HT-29 (cell line): ENCODE measurements at regions not wholly inside any gene's neighbourhood (a gene's known extent, or its start where the extent isn't known, plus 50 kb on each side); places are given as distances from the start of the nearest gene placed in this dataset.
A peak's percentile ranks its signal among the peaks of the same experiment; 100 is the strongest.
"Not testable (repeated sequence)": the region's sequence is repeated elsewhere in the genome, so short reads cannot be mapped to it uniquely, and the experiment has no call there.

Source experiments
- DNase-seq: peaks from one replicate; pipeline ENCODE4 v3.0.0-alpha.2; 2015; ENCODE audit warnings: low spot score

GRCh38 chr16:76970745-76971099, 220.3 kb upstream of the MON1B start:
- DNase-seq, result no peak

DNA sequence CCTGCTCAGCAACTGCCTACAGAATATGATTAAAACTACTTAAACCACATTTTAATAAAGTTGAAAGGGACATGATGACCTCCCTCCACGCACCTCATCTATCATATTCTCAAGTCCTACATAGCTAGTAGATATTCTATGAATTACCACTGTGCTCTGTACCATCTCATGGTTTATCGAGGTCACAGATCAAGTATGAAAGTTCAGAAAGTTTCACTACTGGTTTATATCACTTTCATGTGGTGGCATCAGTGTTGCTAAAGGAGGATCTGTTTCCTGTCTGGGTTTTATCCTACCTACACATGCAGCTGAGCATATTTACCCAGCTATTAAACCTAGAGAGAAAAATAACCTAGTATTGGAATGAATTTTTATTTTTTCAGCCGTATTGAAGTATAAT, 214.9 kb upstream of the MON1B start:
- DNase-seq, result no peak

- DNase-seq, result no peak
Observed at GRCh38 chr16:76976756-76977155, 214.2 kb upstream of the MON1B start.

DNA sequence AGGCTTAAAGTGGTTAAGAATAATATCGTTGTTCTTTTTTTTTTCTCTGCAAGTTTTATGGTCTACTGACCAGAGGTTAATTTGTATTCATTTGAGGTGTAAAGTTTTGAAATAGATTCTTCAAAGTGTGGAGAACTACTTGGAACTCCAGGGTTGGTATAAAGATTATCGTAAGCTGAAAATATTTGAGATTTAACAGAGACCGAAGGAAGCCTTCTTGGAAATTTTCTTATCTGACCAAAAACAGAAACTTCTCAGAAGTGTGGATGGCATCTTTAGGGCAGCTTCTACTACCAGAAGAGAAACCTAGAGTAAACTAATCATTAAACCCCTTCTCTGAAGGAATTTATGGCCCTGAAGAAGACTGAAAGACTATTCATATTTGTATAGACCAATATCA, 206.8 kb upstream of the MON1B start:
- no peak for DNase-seq

DNA sequence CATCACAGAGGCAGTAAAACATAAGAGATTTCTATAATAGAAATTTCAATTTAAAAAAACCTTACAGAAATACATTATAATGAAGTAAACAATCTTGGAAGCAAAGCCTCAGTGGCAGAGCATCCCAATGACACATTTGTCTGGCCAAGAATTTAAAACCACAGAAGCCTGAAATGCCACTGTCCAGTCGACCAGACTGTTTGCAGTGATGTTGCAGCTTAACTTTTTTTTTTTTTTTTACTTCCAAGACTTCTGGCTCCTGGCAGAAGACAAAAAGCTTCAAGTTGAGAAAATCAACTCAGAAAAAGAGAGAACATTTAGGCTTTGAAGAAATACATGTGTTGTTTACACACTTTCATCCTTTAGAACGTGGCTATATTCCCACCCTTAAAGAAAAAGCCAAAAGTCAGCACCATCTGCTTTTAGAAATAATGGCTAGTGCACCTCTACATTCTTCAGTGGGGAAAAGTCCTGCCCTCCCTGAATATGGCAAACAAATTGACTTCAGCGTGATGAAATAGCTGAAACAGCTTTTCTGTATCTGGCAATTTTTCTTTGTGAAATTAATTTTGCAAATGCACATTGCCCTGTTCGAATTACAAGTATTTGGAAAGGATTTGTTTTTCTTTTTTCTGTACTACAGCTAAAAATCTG, 205.5 kb upstream of the MON1B start:
- no peak for DNase-seq

DNA sequence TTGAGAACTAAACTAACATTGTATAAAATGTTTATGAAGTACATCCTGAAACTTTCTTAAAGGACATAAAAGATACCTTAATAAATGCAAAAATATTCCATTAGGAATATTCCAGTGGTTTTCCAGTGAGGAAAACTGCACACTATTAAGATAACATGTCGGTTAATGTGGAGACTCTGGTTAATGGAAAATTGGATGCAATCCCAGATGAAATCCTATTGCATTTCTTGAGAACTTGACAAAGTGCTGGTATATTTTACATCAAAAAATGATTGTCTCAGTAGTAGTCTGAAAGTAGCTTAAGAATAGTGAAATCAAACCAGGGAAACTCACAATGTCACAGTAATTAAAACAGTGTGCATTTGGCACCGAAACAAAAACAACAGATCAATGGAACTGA, 202.5 kb upstream of the MON1B start:
- DNase-seq, result no peak

DNA sequence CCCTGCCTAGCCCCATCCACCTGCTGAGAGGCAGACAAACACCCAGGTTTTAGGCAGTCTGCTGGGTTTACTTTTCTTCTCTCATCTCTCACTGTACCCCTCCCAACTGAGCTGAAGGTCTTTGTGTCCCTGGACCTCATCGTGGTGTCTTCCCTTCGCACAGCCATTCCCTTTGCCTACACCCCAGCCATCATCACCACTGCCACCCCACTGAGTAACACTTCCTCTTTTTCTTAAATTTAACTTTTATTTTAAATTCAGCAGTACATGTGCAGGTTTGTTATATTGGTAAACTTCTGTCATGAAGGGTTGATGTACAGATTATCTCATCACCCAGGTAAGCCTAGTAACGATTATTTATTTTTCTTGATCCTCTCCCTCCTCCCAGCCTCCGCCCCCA, 188.3 kb upstream of the MON1B start:
- DNase-seq, result no peak

GRCh38 chr16:77009453-77009852, 181.5 kb upstream of the MON1B start:
- no peak for DNase-seq

DNA sequence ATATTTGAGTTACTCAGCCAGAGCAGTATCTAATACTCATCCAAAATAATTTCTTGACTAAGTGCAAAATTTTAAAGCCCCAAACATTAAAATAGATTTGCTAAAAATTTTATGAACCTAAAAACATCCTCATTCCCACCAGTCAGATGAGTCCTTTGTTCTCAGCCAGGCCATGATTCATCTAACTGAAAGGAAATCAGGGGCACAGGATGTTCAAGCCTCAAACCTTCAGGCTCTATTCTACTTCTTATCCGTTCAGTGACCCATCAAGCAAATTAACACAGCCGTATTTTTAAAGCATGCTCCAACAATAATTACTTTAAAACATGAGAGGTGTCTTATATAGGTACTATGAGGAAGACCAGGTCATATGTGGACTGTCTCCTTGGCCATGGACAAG, 176.5 kb upstream of the MON1B start:
- DNase-seq, result no peak

- DNase-seq, result no peak
Observed at GRCh38 chr16:77030600-77030999, 160.4 kb upstream of the MON1B start.

DNA sequence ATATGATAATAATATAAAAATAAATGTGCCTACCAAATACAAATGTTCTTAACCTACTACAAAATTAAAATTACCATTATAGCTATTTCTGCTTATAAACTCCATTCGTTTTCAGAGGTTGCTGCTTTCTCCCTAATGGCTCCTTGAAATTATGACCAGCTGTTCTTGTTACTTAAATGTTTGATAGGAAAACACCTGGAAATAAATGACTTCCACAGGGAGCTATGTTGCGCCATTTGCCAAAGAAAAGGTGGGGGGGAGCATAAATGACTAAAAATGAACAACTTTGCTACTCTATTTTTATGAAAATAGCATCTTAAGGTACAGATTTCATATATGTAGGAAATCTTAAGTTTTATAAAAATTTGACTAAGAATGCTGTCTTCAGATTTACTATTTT, 157.5 kb upstream of the MON1B start:
- DNase-seq, result no peak

DNA sequence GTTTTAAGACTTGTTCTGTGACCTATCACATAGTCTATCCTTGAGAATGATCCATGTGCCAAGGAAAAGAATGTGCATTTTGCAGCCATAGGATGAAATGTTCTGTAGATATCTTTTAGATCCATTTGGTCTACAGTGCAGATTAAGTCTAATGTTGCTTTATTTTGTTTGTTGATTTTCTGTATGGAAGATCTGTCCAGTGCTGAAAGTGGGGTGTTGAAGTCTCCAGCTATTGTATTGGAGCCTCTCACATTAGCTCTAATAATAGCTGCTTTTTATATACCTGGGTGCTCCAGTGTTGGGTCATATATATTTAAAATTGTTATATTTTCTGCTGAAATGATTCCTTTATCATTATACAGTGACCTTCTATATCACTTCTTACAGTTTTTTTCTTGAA, 155.6 kb upstream of the MON1B start:
- no peak for DNase-seq

GRCh38 chr16:77037696-77038347, 153.2 kb upstream of the MON1B start:
- no peak for DNase-seq

DNA sequence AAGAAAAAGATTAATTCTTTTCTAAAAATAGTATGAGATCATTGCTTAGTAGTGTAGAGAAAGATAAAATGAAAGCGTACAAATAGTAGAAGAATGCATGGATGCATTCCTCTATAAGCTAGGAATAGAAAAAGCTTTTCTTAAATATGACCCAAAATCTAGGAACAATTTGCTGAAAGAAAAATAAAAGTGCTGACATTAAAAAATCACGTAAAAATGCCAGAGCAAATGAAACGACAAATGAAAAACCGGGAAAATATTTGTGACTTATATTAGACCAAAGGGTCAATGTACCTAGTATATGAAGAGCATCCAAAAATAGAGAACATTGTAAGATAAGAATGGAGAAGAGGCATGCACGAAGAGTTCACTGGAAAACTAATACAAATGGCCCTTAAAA, 149.5 kb upstream of the MON1B start:
- DNase-seq, result no peak

DNA sequence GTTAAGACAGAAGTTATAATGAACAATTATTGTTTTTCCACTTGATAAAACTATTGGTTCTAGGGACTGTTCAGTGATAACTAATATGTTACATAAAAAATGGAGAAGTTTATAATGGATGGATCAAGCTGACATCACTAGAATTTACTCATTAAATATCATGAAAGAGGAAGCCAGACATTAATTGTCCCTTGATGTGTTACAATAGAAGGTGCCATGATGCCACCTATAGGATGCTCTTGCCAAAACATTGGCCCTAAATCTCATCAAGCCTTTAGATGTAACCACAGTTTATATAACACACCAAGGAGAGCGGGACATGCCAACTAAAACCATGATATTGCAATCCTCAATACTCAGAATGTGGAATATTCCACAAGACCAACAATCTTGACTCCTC, 147.9 kb upstream of the MON1B start:
- peak; percentile 53 for DNase-seq

DNA sequence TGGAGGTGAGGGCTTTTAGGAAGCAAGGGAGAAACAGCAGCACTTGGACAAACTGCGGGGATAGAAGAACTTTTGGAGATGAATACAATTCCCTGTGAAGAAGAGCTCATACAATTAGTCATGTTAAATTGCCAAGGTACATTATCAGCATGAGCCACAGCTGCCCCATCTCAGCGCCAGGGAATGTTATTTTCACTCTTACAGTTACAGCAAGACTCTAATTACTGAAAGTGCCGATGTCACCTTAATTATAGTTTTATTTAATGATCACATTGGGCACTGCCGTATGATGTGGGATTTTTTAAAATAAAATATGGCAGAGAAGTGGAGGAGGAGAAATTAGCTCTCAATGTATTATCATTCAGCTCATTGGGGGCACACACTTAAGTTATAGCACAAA, 144.8 kb upstream of the MON1B start:
- DNase-seq, result no peak

DNA sequence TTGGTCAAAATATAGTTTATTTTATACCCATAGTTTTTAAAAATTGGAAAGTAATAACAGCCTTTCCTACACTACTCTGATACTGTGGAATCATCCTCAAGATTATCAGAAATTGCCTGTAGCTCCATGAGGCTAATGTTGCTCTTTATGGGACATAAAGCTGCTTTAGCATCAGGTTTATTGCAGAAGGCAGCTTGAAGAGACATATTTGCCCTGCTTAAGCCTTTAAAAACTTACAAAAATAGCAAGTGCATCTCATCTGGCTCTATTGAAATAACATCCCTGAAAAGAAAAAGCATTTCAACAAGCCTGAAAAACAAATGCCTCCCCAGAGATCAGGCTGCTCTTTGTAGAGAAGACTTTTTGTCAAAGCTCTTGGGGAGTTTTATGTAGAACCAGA, 142.9 kb upstream of the MON1B start:
- DNase-seq, result no peak

DNA sequence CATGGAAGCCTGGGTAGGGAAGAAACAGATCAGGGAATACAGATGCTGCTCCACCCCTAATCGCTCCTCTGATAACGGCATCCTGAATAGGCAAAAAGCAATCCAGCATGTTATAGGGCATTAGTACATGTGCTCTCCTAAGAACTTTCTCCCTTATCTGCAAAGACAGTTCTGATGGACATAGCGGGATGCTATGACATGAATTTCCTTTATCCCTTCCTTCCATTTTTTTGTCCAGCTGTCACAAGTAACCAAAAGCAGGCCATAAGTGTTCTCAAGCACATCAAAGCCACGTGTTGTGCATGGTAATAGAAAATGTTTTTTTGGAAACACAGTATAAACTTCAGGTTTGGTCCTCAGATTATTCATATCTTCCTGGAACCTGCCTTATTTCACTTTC, 141.4 kb upstream of the MON1B start:
- DNase-seq, result no peak

- not testable (repeated sequence) for DNase-seq
Observed at GRCh38 chr16:77056597-77056996, 134.4 kb upstream of the MON1B start.

GRCh38 chr16:77057161-77057774, 133.7 kb upstream of the MON1B start:
- no peak for DNase-seq

DNA sequence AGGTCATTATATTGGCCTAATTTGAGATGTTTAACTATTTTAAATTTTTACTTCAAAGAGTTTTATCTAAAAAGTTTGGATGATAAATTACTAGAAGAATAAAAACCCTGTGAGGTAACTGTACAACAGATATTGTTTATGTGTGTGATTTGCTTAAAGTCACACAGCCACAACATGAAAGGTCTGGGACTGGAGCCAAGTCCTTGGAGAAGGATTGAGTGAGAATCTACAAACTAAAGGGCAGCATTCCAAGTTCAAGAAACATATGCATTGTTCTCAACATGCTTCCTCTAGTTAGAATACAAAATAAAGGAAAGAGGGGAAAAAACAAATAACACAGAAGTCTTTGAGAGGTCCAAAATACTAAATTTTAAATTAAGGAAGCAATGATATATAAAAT, 131.5 kb upstream of the MON1B start:
- no peak for DNase-seq

- DNase-seq, result no peak
Observed at GRCh38 chr16:77060614-77061013, 130.4 kb upstream of the MON1B start.

GRCh38 chr16:77062878-77063675, 127.9 kb upstream of the MON1B start:
- DNase-seq, result no peak
